SK-N-SH (cell line): ENCODE measurements at regions not wholly inside any gene's neighbourhood (a gene's known extent, or its start where the extent isn't known, plus 50 kb on each side); places are given as distances from the start of the nearest gene placed in this dataset.

Experiments used
- CHD2 ChIP-seq: fragments of 150-350 bp; IDR thresholded peaks from 2 replicates; pipeline ENCODE4 v1.6.1; 2018; ENCODE audit warnings: low read length; ENCODE audit not compliant: partially characterized antibody
- MXI1 ChIP-seq: IDR thresholded peaks from 2 replicates; pipeline ENCODE4 v1.6.1; 2012; ENCODE audit warnings: mild to moderate bottlenecking, low read depth, low read length, improper control_type of control experiment
- POLR2AphosphoS5 ChIP-seq: IDR thresholded peaks from 2 replicates; pipeline ENCODE4 v1.6.1; 2012; ENCODE audit warnings: low read depth, low read length
- RAD21 ChIP-seq: IDR thresholded peaks from 2 replicates; pipeline ENCODE4 v1.6.1; 2012; ENCODE audit warnings: mild to moderate bottlenecking, low read length
- RCOR1 ChIP-seq: fragments of 150-350 bp; IDR thresholded peaks from 2 replicates; pipeline ENCODE4 v1.6.1; 2017; ENCODE audit warnings: antibody characterized with exemption, low read length
- YY1 ChIP-seq: IDR thresholded peaks from 2 replicates; pipeline ENCODE4 v1.4.0; 2012; ENCODE audit warnings: low read depth, mild to moderate bottlenecking
- TF ChIP-seq, protein P1 (sequence below): fragments of 200-600 bp; sonication (generic); IDR thresholded peaks from 2 replicates; pipeline ENCODE4 v1.6.1; 2017; ENCODE audit warnings: antibody characterized with exemption, mild to moderate bottlenecking, moderate library complexity
- TF ChIP-seq, protein P2 (sequence below): IDR thresholded peaks from 2 replicates; pipeline ENCODE4 v1.4.0; 2012; ENCODE audit warnings: low read depth

DNA sequence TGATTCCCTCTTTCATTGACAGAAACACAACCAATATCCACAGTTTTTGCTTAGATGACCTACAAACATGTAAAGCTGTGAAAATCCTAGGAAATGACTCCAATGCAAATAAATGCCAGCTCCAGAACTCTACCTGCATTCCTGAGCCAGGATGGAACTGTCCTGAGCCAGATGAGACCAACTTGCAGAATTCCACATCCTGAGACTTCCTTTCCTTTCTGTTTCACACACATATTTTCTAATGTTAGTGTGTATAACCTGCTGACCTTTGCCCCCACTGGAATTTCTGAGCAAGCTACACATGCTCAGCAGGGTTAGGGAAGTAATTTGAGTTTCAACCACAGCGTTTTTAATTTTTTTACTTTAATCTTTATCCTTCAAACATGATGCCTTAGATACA, 69.6 kb upstream of the ADGRF1 start:
- TF ChIP-seq YY1 (no peak), MXI1 (no peak), POLR2AphosphoS5 (no peak), RAD21 (no peak), CHD2 (no peak), RCOR1 (no peak)
- TF ChIP-seq, protein P1, sequence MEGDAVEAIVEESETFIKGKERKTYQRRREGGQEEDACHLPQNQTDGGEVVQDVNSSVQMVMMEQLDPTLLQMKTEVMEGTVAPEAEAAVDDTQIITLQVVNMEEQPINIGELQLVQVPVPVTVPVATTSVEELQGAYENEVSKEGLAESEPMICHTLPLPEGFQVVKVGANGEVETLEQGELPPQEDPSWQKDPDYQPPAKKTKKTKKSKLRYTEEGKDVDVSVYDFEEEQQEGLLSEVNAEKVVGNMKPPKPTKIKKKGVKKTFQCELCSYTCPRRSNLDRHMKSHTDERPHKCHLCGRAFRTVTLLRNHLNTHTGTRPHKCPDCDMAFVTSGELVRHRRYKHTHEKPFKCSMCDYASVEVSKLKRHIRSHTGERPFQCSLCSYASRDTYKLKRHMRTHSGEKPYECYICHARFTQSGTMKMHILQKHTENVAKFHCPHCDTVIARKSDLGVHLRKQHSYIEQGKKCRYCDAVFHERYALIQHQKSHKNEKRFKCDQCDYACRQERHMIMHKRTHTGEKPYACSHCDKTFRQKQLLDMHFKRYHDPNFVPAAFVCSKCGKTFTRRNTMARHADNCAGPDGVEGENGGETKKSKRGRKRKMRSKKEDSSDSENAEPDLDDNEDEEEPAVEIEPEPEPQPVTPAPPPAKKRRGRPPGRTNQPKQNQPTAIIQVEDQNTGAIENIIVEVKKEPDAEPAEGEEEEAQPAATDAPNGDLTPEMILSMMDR, result no peak
- TF ChIP-seq, protein P2, sequence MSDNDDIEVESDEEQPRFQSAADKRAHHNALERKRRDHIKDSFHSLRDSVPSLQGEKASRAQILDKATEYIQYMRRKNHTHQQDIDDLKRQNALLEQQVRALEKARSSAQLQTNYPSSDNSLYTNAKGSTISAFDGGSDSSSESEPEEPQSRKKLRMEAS, result no peak
